Sigmoid colon (tissue), 4 donors: ENCODE measurements at regions not wholly inside any gene's neighbourhood (a gene's known extent, or its start where the extent isn't known, plus 50 kb on each side); places are given as distances from the start of the nearest gene placed in this dataset.

ENCODE experiments used
- CTCF ChIP-seq, 4 experiments: fragments of 450-650 bp in 3 of 4; fragments of 200-600 bp in 1 of 4; IDR thresholded peaks; one replicate each; pipeline ENCODE4 v1.5.1; 2016 to 2019; ENCODE audit warnings: antibody characterized with exemption in 4 of 4, mild to moderate bottlenecking in 3 of 4, moderate library complexity in 2 of 4
- POLR2A ChIP-seq, 2 donors: fragments of 450-650 bp; IDR thresholded peaks; one replicate each; pipeline ENCODE4 v1.6.1; 2016; ENCODE audit warnings: antibody characterized with exemption in 2 of 2, mild to moderate bottlenecking in 2 of 2, moderate library complexity in 2 of 2
- POLR2AphosphoS5 ChIP-seq, 4 donors: sonication (generic); formaldehyde crosslinking; IDR thresholded peaks; one replicate each; pipeline ENCODE4 v1.6.1; 2017; ENCODE audit warnings: antibody characterized with exemption in 4 of 4

GRCh38 chr12:92378682-92379479, 233.2 kb upstream of the BTG1 start:
- no peak for TF ChIP-seq POLR2AphosphoS5 (IDR thresholded peaks at IDR 0.05)
- TF ChIP-seq POLR2A (IDR thresholded peaks at IDR 0.05) = no peak
- no peak for TF ChIP-seq CTCF (IDR thresholded peaks at IDR 0.05)
